Dedifferentiated amniotic fluid mesenchymal stem cell (primary cell): ENCODE measurements at regions not wholly inside any gene's neighbourhood (a gene's known extent, or its start where the extent isn't known, plus 50 kb on each side); places are given as distances from the start of the nearest gene placed in this dataset.

Experiments used
- DNase-seq: peaks from one replicate; pipeline ENCODE4 v3.0.0-alpha.2; 2016; ENCODE audit errors: extremely low spot score

- DNase-seq = no peak
Measured at GRCh38 chr7:35501681-35502080, 193.3 kb downstream of the HERPUD2 start.

- DNase-seq = no peak
Measured at GRCh38 chr7:35499226-35499625, 195.7 kb downstream of the HERPUD2 start.

GRCh38 chr7:35498416-35498815, 196.5 kb downstream of the HERPUD2 start:
- no peak for DNase-seq

- DNase-seq = no peak
Measured at GRCh38 chr7:35495844-35496243, 199.1 kb downstream of the HERPUD2 start.

GRCh38 chr7:35495377-35495776, 199.6 kb downstream of the HERPUD2 start:
- no peak for DNase-seq

- DNase-seq = no peak
Measured at GRCh38 chr7:35494407-35494806, 200.5 kb downstream of the HERPUD2 start.

DNA sequence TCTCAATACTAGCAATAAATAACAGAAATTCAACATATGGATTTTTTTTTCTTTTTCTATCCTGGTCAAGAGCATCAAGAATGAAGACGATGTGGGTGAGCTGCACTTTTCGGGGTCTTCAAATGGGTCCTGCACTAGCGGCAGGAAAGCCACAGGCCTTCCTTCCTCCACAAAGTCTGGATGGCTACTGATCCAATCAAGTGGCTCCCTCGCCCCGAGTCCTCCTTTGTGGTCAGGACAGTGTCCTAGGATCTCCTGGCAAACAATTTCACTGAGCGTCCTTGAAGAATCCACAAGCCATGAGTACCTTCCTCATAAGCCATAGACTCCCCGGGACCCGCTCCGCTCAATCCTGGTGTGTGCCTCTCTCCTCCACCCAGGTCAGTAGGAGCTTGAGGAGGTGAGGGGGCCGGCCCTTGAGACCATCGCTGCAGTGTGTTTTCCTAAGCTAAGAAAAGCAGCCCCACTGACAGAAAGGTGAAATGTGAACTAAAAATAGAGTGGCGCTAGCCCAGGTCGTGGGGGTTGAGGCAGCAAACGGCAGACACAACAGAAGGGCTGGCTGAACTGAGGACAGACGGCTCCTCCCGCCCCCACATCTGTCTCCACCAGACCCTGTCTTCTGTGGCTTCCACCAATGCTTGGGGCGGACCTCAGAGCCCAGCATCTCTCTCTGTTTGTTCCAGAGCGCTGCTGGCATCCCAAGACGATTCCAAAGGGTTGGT, 202.3 kb downstream of the HERPUD2 start:
- DNase-seq = no peak

DNA sequence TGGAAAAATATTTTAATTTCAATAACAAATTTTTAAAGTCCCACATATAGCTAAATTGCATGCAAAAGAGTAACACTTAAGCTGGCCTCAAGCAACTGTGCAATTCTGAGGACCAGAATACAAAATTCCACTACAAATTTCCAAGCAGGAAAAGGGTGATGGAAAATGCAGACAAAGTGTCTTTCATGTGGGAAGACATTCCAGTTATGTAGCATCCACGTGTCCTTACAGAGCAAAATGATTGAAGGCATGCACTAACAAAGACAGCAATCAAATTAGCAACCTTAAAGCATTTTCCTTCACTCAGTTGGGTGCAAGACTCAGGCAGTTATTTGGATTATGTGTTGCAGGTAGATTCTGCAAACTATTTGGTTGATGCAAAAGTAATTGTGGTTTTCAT, 203.7 kb downstream of the HERPUD2 start:
- no peak for DNase-seq

- DNase-seq = no peak
Measured at GRCh38 chr7:35487841-35488240, 207.1 kb downstream of the HERPUD2 start.

GRCh38 chr7:35487402-35487801, 207.5 kb downstream of the HERPUD2 start:
- no peak for DNase-seq

DNA sequence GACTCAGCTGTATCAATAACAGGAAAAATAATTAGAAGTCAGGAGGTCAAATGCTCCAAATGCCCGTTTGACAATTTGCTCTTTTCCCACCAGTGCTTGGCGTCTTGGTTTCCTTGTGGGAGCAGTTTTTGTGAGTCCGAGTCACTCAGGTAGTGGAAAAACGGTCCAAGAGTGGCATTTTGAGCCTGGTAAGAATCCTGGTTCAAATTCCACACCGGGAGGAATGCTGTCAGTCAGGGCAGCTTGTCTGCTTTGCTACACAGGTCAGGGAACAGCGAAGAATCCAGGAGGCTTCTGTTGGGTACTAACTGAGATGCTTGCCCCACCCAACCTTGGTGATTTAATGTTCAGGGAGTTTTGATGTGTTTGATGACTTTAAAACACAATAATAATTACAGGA, 209.5 kb downstream of the HERPUD2 start:
- no peak for DNase-seq

GRCh38 chr7:35483568-35483967, 211.4 kb downstream of the HERPUD2 start:
- no peak for DNase-seq

- no peak for DNase-seq
Measured at GRCh38 chr7:35482231-35482630, 212.7 kb downstream of the HERPUD2 start.

DNA sequence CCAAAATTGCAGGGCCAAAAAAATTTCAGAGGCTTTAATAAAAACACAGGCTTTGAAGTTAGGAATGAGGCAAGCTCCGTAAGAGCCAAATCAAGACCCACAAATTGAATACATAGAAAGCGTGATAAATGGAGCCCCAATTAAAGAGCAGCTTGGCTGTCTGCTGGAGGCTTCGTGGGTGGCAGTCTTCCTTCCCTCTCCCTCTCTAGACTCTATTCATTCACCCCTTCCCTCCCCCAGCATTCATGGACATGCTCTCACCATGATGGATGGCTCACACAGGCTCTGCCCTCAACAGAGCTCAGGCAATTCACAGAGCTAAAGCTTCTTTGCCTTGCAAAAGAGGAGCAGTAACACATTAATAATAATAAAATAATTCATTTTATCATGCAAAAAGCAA, 214.1 kb downstream of the HERPUD2 start:
- DNase-seq = no peak

DNA sequence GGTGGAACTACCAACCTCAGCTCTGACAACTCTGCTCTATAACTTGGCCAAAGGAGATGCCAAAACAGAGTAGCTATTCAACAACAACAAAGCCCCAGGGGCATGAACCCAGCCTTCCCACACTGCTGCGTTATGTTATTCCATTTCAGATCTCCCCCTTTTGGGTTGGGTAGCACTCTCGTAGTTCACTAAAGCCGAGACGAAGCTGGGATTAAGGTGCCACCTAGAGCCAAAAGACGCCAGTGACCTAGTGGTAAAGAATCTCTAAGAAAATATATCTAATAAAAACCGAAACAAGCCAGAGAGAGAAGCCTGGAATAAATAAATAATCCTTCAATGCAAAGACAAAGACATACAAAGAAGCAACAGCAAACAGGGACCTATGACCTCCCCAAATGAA, 217.3 kb downstream of the HERPUD2 start:
- no peak for DNase-seq

DNA sequence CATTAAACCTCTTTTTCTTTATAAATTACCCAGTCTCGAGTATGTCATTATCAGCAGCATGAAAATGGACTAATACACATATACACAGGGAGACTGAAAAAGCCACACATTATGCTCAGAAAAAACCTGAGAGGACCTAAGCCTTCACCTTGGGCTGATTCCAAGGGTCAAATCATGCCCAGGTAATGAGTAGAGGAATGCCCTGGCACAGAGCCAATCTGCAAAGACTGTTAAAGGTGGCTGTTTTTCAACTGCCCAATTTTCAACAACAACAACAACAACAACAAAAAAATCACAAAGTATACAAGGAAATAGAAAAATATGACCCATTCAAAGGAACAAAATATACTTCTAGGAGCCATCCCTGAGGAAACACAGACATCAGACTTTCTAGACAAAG, 220.2 kb upstream of the TBX20 start:
- no peak for DNase-seq

DNA sequence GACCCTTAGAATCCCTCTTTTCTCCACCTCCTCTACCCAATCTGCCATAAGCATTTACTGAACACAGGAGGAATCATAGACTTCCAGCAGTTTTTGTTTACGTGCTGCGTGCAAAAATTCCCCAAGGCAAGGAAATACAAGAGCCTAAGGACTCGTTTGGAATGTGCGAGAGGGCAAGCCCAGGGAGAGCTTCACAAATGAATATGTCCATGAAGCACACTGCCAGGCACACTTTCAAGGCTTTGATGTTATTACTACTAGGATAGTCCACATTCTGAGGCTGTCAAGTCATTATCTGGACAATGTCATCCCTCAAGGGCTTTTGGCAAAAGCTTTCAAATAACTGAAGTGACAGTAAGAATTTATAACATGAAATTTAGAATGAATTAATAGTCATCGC, 214.7 kb upstream of the TBX20 start:
- DNase-seq = no peak

DNA sequence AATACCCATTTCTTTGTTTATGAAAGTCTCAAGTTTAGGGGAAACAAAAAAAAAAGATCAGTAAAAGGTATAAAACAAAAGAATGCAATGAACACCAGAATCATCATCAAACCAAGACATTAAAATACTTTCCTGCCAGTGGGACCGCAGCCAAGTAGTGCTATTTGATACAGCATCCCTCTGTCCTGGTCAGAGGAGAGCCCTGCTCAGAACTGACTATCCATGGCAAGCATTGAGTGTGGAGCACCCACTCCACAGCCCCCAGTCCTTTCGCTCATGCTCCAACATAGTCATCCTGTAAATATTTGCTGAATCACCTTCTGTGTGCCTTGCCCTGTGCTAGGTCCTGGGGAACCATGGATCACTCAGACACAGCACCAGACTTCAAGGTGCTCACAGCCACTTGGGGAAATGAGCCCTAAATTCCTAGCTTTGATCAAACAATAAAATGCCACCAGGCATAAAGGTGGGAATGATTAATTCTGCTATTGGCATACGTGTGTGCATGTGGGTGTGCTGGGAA, 213.6 kb upstream of the TBX20 start:
- DNase-seq = no peak

DNA sequence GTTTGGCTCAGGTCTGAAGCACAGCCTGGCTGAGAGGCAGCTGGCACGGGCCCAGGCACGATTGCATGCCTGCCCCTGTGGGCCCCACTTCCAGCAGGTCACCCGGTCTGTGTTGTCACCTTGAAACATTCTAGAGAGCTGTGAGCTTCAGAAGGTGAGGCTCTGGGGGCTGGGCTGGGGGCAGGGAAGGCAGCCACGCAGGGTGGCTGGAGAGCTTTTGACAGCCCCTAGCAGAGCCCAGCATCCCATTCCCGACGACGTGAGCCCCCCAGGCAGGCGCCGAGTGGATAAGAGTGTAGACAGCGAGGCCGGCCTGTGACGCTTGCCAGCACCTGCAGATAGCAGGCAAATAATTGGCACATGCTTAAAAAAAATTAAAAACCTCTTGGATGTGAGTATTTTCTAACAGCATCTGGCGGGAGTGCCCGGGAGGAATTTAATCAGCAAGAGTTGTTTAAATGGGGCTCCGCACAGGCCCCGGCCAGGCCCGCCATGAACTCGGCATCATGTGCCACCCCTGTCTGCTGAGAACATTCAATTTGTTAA, 212.0 kb upstream of the TBX20 start:
- no peak for DNase-seq

GRCh38 chr7:35463751-35464150, 209.9 kb upstream of the TBX20 start:
- DNase-seq = no peak

- DNase-seq = no peak
Measured at GRCh38 chr7:35463176-35463700, 209.3 kb upstream of the TBX20 start.

DNA sequence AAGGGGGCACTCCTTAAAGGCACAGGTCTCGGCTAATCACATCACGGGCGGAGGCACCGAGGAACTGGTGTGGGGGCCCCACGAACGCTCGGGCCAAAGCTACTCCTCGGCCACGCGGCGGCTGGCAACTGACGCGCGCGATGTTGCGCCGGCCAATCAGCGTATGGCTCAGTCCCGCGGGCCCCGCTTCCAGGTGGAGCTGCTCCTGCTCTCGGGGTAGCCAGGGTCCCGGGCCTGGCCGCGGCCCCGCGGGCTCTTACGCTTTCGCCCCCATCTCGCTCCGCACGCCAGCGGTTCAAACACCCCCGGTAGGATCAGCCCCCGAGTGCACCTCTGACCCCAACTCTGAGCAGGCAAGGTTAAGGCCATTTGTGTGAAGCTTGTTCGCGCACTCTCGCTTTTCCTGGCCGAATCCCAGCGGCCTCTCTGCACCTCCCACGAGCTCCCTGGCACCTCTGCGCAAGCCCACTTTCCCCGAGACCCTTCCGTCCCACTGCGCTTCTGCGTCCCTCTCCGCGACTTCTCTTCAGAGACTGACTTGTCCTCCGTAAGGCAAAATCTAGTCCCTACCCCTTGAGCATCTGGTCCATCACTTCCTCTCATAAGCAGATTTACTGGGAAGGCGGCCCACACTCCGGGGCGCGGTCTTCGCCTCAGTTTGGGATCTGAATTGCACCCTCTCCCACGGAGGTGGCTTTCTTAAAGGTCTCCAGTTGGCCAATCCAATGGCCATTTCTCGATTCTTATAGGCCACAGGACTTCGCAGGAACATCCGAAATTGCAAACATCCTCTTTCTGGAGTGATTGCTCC, 200.9 kb upstream of the TBX20 start:
- DNase-seq = no peak
